GM21576 (cell line): ENCODE measurements at regions not wholly inside any gene's neighbourhood (a gene's known extent, or its start where the extent isn't known, plus 50 kb on each side); places are given as distances from the start of the nearest gene placed in this dataset.
"Not testable (repeated sequence)": the region's sequence is repeated elsewhere in the genome, so short reads cannot be mapped to it uniquely, and the experiment has no call there.

Source experiments
- ATAC-seq: cut with Tn5 transposase; IDR thresholded peaks from one replicate; pipeline ENCODE4 v1.9.1; 2021; ENCODE audit warnings: mild to moderate bottlenecking, moderate library complexity; ENCODE audit not compliant: unreplicated experiment

GRCh38 chr11:116386118-116386699 is 386.6 kb downstream of the BUD13 start:
- ATAC-seq: no peak

GRCh38 chr11:116384876-116385275 is 387.9 kb downstream of the BUD13 start:
- no peak for ATAC-seq

- no peak for ATAC-seq
Measured at GRCh38 chr11:116384407-116384806, 388.4 kb downstream of the BUD13 start.

- no peak for ATAC-seq
Measured at GRCh38 chr11:116379185-116379828, 393.5 kb downstream of the BUD13 start.

GRCh38 chr11:116376547-116376946 is 396.2 kb downstream of the BUD13 start:
- no peak for ATAC-seq

GRCh38 chr11:116376054-116376453 is 396.7 kb downstream of the BUD13 start:
- no peak for ATAC-seq

GRCh38 chr11:116375221-116375620 is 397.6 kb downstream of the BUD13 start:
- no peak for ATAC-seq

DNA sequence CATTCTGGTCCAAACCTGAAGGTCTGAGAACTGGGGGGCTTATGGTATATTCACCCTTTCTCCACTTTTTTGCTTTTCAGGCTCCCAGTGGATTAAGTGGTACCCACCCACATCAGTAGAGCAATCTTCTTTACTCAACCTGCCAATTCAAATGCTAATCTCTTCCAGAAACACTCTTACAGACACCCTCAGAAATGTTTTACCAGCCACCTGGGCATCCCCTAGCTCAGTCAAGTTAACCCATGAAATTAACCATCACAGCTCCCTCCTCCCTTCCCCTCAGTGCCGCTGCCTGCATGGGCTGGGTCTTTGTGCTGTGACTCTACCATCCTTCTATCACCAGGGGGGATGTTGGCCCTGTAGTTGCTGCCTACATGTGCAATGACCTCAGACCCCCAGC is 398.7 kb downstream of the BUD13 start:
- no peak for ATAC-seq

DNA sequence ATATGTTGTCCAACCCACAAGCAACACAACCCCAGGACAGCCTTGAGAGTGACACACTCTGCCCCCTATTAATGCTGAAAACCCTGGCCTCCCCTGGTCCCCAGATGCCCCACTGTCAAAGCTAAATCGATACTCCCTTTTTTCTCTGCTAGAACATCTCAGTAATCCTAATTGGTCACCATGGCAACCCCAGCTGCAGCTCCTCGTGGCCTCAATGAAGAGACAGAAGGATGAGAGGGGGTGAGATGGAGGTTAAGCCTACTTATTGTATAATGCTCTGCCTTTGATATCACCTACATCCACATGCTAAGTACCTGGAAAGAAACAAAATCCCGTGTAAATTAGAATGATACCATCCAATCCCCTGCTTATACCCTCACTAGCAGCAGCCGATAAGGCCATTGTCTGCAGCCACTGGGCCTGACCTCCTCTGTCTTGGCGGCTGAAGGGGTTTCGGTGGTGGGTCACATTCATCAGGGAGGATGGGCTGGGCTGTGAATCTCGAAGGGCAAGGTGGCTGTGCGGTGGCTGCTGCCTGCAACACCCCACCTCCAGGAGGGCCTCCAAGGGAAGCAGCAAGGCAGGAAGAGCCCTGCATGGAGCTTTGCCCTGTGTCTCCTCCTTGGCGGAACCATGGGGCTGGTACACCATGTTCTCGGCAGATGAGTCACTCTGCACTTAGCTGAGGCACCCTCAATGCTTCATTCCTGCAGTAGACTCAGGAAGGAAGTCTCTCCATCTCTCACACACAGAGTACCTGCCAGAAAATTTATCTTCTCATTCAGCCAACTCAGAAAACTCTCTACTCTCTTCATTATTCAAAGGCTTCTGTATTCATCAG is 399.5 kb downstream of the BUD13 start:
- no peak for ATAC-seq

DNA sequence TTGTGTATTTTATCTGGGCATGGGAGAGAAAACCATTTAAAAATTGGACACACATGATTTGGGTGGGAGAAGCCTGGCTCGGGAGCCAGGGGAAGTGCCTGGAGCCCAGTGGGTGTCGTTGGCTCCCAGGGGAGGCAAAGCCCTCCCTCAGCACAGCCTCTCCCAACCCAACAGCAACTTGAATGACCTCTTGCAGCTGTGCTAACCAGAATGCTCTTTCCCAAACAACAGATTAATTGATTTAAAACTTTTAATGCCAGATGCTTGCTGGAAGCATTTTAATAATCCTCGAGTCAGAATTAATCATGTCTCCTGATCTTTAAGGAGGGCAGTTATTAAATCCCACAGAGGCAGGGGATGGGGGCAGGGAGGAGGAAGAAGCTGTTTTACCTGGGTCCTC is 401.6 kb downstream of the BUD13 start:
- no peak for ATAC-seq

GRCh38 chr11:116368784-116369183 is 404.0 kb downstream of the BUD13 start:
- ATAC-seq: no peak

DNA sequence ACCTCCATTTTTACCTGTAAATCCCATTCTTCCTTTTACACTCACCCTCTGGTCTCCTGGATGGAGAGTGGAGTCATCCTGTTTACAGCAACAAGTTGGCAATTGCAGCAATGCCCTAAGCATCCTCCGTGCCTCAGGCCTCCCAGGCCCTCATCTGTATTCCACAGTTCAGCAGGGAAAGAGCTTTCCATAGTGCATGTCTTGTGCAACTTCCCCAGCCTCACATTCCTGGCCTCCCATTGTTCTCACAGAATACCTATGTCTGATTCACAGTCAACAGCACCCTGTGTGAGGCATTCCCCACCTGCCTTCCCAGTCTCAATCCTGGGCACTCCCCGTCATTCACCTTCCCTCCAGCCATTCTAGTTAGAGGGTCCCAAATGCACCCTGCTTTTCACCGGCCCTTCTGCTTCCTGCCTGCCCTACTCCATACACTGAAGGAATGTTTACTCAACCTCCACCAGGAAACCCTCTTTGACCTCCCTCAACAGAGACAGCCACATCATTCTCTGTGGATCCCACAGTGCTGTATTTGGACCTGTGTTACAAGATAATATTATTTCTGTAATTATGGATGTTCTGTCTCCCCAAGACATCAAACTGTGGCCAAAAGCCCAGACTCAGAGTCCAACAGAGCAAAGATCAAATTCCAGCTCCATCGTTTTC is 405.7 kb downstream of the BUD13 start:
- ATAC-seq: no peak

DNA sequence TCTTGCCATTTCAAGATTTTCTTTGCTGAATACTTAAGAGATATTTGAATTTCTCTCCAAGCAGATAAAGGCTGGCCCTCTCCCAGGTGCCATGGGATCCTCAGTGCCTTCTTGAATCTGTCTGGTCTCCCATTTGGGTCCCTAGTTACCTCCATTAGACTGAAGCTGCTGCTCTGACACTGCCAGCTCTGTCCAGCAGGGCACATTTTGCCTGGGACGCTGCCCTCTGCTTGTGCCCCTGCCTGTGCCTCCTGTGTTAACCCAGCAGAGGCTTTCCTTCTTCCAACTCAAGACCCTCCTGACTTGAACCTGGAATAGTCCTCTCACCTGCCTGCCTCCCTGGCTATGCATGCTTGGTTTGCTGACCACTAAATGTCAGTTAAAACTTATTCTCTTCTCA is 406.3 kb downstream of the BUD13 start:
- no peak for ATAC-seq

- not testable (repeated sequence) for ATAC-seq
Measured at GRCh38 chr11:116364925-116365324, 407.9 kb downstream of the BUD13 start.

- ATAC-seq: no peak
Measured at GRCh38 chr11:116364348-116364747, 408.4 kb downstream of the BUD13 start.

DNA sequence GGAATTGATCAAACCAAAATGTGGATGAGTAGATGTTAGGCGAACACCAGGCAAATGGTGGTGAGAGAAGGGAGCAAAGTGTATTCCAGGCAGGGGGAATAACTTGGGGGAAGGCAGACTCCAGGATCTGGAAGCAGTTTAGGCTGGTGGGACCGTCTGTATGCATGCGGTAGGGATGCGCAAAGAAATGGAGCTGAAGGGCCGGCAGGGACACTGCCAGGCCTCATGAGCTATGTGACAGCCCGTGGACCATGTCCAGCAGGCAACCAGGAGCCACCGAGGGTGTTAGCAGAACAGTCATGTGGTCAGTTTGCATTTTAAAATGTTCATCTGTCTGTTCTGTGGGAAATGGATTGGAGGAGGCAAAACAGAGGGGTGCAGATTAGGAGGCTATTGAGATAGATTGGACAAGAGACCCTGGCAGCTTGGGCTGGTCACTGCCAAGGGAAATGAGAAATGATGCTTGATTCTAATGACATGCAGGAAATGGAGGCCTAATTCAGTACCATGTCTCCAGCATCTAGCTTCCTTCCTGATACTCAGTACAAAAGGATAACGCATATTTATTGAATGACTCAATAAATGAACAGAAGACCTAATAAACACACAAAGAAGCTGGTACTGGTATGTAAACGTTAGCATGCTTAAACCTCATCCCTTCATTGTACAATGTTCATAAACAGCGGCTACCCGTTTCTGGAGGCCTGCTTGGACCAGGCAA is 412.4 kb downstream of the BUD13 start:
- no peak for ATAC-seq

DNA sequence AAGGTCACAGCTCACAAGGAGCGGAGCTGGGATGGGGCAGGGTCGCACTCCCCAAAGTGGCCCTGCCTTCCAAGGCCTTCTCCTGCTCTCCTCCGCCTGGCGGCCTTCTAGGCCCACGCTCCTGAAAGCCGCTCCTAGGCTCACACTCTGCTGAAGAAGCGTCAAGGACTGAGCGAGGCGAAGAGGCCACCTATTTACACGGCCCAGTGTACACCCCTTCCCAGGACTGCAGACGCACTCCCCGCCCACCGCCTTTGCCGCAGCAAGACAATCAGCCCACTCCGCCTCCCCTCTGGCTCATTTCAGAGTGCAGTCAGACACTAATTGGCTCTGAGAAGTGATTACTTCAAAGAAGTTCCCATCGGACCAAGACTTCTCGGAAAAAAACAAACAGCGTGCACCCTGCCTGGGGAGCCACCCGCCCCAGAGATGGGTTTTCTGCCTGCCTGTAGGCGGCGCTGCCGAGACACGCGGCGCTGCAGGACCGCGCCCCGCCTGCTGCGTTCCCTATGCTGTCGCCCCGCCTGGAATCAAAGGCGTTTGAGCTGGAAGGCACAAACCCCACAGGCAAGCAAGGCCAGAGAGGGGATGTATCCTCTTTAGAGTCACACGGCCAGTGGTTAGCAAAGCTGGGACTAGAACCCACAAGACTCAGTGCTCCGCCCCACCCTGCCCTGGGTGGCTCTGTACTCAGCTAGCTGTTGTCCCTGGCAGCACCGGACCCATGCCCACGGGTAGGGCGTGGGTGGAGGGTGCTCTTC is 414.8 kb downstream of the BUD13 start:
- no peak for ATAC-seq

DNA sequence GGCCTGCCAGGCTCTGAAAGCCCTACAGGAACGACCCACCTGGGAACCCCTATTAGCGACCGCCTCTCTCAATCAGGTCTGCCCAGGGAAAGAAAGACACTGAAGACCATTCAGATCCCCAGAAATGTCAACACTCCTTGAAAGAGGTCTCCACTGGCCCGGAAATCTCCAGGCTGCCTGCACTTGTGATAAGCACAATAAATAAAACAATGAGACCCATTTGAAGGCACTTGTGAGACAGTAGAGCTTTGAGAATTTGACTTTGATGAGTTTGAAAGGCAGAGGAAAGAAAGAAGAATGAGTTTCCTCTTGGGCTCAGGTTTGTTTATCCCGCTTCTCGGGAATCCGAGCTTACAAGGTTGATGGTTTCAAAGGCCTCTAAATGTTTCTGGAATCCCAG is 416.3 kb downstream of the BUD13 start:
- no peak for ATAC-seq

DNA sequence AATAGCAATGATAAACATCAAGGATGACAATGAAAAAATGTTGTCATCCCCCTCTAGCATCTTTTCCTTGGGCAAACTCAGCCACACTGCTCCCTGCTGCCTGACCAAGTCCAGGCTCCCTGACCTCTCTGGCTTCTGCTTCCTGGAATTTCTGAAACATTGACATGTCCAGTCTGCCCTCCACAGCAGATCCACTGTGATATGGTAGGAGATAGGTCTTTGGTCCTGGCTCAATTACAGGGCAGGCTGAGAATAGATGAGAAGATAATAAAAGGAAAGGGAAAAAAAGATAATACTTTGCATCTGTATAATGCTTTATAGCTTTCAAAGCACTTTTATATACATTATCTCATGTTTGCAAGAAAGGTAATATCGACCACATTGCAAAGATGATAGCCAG is 417.7 kb downstream of the BUD13 start:
- ATAC-seq: no peak

DNA sequence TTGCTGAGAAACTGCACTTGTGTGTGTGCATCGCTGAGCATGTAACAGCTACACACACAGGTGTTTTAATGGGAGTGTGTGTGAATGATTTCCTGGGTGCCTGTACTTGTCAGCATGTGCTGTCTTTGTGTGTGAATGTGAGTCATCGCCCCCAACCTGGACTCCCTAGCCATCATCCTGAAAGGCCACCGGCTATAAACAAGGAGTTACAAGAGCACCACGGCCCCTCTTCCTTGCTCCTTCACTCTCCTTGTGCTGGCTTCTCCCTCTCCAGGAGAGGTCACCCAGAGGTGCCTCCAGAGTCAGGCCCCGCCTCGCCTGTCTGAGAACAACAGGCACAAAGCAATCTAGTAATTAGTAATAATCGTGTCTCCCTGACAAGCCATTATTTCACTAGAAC is 419.2 kb downstream of the BUD13 start:
- no peak for ATAC-seq
